Stimulated activated CD8-positive, alpha-beta memory T cell treated with anti-CD3 and anti-CD28 coated beads, Interleukin-15, amount 100 ng/mL, for 4 hours (primary cell): ENCODE measurements at regions not wholly inside any gene's neighbourhood (a gene's known extent, or its start where the extent isn't known, plus 50 kb on each side); places are given as distances from the start of the nearest gene placed in this dataset.

ENCODE experiments used
- DNase-seq, 2 donors: peaks; one replicate each; pipeline ENCODE4 v3.0.0-alpha.2; 2020; ENCODE audit warnings: low read depth in 2 of 2

DNA sequence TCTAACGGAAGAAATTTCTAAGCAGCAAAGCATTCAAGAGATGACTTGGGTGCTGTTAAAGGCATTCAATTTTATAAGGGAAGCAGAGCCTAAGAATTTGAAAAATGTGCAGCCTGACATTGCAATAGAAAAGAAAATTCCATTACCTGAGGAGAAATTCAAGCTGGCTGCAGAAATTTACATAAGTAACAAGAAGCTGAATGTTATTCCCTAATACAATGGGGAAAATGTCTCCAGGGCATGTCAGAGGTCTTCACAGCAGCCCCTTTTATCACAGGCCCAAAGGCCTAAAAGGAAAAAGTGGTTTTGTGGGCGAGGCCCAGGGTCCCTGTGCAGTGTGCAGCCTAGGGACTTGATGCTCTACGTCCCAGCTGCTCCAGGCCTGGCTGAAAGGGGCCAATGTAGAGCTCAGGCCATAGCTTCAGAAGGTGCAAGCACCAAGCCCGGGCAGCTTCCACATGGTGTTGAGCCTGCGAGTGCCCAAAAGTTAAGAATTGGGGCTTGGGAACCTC, 306.7 kb downstream of the RDH14 start:
- no peak for DNase-seq

DNA sequence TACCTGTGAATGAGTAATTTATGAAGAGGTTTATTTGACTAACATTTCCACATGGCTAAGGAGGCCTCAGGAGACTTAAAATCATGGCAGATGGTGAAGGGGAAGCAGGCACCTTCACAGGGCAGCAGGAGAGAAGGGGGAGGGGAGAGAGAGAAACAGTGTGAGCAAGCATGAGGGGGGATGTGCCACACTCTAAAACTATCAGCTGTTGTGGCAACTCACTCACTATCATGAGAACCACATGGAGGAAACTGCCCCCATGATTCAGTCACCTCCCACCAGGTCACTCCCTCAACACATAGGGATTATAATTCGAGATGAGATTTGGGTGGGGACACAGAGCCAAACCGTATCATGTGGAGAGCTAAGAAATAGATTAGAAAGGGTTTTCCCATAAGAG, 309.0 kb downstream of the RDH14 start:
- no peak for DNase-seq

DNA sequence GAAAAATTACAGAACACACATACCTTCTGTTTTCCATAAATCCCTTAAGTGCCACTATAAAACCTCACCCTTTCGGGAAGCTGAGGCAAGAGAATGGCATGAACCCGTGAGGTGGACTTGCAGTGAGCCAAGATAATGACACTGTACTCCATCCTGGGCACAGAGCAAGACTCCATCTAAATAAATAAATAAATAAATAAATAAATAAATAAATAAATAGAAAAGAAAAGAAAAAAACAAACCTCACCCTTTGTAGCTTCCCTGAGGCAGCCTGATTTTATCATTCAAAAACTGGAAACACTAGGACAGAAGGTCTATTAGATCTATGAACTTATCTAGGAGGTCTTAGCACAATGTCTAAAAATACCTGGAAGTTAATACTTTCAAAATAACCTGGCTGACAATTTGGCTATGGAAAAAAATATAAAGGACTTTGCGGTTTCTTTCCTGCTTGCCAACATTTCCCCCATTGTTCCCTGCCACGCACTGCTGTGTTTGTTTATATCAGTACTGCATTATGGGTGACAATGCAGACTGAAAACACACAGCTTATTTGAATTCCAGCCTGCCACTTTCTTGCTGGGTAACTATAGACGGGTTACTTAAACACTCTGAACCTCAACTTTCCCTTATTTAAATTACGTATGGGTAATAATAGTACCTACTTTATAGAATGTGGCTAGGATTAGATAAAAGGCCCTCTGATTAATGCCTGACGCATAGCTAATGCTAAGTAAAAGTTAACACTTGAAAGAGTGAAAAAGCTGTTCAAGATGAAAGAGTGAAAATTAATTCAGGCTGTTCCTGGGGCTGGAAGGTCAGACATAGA, 313.0 kb downstream of the RDH14 start:
- no peak for DNase-seq

DNA sequence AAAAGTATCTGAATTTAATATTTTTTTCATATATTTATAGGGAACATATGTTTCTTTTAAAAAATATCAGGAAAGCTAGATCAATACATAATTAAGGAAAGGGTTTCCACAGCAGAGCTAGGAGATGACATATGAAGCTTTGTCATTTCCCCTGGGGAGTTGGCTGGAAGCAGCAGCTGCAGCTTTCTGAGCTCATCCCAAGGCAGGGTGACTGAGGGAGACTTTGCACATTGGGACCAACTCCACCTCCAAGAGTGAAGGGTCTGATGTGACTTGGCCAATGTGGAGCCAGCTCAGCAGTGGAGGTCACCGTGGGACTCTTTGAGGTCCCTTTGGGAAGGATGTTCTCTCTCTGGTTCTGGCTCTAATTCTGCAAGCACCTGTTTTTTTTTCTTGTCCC, 315.1 kb downstream of the RDH14 start:
- no peak for DNase-seq

DNA sequence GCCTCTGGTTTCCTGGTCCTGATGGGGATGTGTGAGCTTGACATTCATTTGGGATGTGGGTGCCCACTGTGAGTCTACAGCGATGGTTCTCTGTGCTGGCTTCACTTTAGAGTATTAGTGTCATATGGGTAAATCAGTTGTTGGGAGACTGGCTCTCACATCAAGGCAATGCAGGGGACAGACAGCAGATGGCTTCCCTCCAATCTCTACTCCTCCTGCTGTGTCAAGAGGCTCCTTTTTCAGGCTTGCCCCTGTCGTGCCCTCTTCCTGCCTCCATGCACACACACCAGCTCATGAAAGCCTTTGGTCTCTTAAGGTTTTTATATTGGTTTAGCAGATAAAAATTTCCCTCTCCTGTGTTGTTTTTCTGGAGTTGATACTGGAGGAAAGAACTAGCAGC, 315.6 kb downstream of the RDH14 start:
- no peak for DNase-seq

DNA sequence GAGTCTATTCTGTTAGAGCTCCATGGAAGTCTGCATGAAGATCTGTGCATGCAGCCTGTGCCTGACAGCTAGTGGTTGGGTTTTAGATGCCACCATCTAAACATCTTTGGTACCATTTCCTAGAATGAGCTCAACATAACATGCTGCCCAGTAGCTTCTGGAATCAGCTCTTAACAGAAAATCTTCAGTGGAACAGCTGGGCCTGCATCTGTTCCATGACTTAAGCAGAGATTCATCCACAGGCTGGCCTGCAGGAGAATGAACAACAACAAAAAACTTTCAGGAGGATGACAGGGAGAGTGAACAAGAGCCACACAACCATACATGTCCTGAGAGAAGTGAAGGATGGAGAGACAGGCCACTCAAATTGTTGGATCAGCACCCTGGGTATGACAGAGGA, 316.6 kb downstream of the RDH14 start:
- no peak for DNase-seq

DNA sequence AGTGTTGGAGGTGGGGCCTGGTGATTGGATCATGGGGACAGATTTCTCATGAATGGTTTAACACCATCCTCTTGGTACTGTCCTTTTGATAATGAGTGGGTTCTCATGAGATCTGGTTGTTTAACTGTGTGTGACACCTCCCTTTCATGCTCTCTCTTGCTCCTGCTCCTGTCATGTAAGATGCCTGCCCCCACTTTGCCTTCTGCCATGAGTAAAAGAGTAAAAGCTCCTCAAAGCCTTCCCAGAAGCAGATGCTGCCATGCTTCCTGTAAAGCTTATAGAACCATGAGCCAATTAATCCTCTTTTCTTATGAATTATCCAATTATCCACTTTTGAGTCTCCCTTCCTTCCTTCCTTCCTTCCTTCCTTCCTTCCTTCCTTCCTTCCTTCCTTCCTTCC, 317.7 kb downstream of the RDH14 start:
- no peak for DNase-seq

DNA sequence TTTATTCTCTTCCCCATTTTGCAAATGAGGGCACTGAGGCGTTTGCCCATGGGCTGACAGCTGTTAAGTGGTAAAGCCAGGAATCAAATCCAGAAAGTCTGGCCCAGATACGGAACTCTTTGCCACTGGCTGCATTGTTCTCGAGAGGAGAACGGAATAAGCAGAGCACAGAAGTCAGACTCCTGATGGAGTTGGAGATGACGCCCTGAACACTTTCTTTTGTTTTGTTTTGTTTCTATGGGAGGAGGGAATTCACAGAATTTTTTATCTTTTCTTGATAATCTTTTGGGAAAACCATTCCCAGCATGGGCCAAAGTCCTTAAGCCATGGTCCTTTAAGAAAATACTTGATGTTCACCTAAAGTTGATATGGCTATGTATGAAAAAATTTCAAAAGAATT, 322.2 kb downstream of the RDH14 start:
- DNase-seq, result no peak

DNA sequence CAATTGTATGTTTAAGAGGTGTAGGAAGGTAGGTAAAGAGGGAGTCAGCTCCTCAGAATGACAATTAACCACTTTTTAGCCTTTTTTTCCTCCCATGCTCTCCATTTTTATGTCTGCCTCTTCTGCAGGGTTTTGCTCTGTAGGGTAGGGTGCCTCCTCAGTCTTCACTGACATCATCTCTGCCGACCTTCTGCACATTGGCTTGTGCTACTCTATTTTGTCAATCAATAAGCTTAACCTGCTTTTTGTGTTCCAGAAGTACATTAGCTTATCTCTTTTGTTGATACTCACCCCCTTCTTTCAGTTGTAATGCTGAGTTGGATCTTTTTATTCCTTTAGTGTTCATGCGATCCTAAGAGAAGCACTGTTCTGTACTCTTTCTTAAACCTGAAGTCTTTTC, 323.2 kb downstream of the RDH14 start:
- DNase-seq, result no peak

DNA sequence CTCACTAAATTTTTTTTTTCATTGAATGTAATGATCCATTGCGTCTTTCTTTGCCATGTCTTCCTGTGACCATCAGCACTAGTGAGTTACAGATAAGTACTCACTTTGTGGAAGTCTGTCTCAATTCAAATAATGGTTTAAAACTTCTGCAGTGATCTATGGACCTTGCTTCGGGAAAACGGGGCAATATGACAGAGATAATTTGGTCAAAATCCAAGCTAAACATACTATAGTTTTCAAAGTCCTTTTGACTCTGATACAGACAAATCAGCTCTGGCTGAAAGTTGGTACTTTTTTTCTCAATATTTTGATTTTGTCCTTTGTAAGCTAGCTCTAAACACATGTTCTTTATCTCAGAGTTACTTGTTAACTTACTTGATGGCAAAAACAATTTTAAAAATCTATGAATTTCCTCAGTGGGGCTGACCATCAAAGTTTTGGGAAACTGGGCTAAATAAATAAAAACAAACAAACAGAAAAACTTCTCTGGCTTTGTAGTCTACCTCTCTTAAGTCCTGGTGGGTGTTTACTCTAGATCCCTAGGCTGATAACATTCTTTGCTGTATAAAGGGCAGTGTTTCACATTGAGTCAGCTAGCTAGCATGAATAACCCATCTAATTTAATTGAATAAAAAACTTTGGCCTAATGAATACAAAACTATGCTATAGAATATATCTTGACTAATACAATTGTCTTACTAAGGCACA, 327.6 kb downstream of the RDH14 start:
- no peak for DNase-seq

DNA sequence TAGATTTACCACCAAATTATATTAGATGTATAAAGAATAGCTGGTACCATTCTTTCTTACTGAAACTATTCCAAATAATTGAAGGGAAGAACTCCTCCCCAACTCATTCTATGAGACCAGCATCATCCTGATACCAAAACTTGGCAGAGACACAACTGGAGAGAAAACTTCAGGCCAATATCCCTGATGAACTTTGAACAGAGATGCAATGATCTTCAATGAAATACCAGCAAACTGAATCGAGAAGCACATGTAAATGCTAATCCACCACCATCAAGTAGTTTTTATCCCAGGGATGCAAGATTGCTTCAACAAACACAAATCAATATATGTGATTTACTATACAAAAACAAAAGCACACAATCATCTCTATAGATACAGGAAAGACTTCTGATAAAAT, 329.8 kb downstream of the RDH14 start:
- no peak for DNase-seq

DNA sequence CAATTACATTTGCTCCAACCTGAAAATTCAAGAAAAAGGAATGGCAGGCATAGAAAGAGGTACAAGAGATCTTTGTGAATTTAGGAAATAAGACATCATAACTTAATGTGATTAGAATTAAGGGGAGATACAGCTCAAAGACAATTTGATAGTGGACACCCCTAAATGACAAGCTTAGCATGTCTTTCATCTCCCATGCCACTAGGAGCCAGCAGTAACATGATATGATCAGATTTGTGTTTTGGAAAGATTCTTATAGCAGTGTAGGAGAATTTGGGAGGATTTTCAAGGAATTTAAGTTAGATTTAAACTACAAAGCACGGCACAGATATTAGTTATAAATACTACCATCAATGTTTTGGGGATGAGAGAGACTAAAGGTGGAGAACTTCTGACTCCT, 340.8 kb downstream of the RDH14 start:
- DNase-seq, result no peak

DNA sequence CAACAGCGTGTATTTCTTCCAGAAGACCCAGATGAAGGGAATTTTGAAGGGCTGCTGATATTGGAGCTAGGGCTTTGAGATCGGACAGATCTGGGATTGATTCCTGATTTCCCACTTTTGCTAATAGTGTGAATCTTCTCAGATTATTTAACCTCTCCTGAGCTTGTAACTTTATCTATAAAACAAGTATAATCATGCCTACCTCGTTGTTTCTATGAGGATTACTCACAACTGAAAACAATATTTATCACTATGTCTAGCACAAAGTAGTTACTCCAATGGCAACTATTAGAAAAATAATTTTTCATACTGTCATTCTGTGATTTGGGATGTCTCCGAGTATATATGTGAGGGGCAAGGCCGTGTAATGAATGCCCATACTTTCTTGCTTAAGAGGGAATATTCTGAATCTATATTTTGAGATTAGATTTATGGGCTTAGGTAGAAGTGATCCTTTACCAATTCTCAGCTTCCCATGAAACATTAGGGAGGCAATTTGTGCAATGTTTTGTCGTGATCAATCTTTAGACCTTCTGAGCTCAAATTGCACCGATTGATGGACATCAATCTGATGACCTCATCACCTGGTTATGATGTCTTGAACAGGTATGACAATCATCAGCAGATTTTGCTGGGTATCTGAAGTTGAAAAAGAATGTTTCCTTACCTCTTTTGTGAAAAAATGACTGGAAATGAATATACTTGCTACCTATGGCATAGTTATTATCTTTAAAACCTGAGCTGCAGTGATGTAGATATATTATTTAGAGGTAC, 339.9 kb downstream of the KCNS3 start:
- DNase-seq, result no peak

DNA sequence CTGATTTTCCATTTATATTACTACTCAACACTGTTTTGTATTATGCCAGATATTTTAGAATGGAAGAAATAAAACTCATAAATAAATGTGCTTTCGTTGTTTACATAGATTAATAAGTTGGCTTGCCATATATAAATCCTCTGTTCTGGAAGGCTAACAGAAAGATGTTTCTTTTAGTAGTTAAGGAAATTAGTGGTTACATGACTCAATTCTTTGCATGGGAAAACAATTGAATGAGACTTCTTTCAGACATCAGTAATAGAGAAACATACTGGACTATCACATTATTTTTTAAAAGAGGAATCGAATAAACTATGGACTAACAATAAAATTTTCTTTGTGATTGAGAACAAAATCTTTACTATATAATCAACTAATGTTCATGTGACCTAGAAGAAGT, 336.5 kb downstream of the KCNS3 start:
- DNase-seq, result no peak

DNA sequence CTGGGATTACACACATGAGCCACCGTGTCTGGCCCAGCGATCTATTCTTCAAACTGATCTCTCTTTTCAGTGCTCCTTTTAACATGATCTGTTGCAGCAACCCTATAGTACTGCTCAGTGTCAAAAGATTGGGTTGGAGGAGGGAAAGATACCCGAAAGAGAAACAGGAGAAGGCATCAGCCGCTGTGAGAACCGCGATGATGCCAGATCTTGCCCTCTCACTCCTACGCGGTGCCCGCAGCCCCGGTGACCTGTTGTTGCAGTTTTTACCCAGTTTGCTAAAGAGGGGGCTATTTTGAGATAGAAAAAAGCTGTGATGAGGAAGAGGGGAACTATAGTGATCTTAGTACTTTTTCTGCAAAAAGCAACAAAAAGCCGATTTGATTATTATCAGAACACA, 335.5 kb downstream of the KCNS3 start:
- no peak for DNase-seq

DNA sequence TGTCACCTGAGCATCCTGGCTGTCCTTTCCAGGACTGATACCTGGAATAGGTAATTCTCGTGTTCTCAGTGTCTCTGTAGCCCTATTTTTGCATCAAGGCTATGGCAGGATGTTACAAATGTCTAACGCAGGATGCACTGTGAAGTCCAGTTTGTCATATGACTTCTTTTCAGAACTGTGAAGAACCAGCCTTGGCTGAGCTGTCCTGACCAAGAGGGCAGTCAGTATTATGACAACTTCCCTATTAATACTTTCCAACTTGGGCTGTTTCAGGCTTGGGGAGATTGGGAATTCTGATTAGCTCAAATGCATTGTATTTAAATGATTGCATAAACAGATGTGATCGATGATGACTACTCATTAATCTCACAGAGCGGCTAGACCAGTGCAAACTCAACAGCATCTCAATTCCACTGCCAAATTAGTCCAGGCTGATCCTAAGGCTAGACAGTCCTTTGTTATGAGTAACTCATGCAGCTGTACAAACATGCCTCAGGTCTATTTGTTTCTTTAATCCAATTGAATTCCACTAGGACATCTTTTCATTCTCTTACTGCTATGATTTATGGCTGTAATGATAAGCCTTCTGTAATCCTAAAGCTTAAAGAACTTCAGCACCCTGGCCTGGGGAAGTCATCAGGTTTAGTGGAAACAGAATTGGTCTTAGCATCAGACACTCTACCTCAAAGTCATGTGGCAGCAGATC, 331.6 kb downstream of the KCNS3 start:
- no peak for DNase-seq

DNA sequence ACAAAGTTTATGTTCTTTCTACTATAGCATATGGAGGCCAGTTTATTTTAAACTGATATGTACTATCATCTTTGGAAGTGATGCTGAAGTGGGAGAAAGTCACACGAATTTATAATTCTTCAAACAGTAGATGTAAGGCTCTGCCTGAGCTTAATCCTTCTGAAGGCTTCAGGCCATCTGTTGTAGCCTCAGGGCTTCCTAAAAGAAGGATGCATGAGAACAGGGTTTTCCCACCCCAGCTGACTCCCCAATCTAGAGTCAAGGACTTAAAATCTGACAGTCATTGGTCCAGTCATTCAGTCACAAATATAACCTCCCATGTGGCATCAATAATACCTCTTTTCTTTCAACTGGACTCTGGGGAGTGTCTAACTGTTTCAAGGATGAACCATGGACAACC, 330.5 kb downstream of the KCNS3 start:
- DNase-seq, result no peak

DNA sequence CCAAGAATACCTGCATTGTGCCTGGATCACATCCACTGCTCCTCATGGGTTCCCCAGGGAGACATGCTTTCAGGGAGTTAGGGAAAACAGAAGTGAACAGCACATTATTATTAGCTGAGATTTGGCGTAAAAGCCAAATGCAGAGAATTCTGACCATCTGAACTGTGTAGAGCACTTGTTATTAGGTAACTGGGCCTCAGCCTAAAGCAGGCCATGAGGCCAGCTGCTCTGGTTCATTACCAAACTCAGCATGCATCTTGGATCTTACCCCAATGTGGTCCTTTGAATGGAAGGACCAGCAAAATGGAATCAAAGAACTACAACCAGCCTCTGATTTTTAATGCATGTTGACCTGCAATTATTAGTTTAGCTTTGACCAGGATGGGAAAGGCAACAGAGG, 322.3 kb downstream of the KCNS3 start:
- no peak for DNase-seq

DNA sequence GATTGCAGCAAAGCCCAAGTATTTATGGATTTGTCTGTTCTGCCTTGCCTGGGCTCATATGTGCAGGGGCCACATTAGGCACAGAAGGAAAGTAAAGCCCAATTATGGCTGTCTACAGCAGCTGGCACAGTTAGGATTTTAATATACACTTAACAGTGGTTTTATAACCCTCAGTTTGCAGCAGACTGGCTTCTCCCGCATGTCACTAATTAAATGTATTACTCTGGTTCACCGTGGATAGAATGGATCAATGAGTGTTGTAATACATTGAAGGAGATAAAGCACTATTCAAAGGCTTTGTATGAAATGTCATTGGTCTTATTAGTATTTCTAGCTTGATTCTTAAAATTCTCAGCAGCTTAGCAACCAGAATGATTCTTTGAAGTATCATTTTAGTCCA, 320.2 kb downstream of the KCNS3 start:
- DNase-seq, result no peak

DNA sequence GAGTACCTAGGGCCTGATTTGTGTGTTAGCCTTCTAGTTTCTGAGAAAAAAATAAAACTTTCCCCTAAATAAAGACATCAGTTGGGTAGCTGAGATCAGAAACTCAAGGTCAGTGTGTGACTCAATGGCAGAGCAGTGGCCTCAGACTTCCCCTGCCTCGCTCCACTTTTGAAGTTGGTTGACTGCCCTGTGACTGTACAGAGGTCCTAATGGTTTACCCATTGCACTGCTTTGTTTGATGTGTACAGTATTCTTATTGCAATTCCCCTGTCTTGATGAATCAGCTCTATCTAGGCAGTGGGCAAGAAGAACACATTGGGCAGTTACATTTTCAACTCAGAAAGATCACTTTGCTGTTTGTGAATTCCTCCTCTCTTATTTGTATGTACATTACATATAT, 315.7 kb downstream of the KCNS3 start:
- no peak for DNase-seq

DNA sequence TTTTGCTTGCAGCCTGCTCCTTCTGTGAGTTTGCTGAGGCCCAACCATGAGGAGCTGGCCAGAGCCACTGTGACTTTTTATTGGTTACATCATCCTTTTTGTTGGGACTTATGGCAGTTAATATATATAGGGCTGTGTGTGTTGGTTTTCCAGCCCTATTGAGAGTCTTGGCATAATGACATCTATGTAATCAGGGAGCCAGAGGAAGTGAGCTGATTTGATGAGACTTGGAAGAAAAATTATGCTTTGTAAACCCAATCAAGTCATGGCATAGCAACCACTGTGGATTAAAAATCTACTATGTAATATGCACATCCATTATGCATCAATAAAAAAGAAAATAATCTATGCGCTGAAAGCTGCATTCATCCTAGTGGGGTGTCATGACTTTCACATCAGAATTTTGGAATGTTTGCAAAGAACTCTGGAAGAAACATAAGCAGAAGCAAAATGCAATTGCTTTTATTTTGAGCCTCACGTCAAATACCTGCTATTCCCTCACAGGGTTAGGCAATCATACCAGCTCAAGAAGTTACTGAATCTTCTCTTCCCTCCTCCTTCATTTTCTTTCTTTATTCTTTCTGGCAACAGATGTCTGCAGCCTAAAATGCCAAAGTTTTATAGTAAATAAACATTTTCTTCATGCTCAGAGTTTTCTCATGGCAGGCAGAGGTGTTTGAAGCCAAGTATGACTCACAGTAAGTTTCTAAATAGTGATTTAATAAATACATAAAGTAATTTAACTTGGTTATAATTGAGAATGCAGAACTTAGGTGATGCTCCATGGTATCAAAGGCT, 308.5 kb downstream of the KCNS3 start:
- DNase-seq, result no peak
